HG03039 (cell line): ENCODE measurements at regions not wholly inside any gene's neighbourhood (a gene's known extent, or its start where the extent isn't known, plus 50 kb on each side); places are given as distances from the start of the nearest gene placed in this dataset.
"Not testable (repeated sequence)": the region's sequence is repeated elsewhere in the genome, so short reads cannot be mapped to it uniquely, and the experiment has no call there.

Experiments used
- ATAC-seq: cut with Tn5 transposase; IDR thresholded peaks from one replicate; pipeline ENCODE4 v1.9.1; 2021; ENCODE audit warnings: mild to moderate bottlenecking, moderate library complexity; ENCODE audit not compliant: unreplicated experiment

DNA sequence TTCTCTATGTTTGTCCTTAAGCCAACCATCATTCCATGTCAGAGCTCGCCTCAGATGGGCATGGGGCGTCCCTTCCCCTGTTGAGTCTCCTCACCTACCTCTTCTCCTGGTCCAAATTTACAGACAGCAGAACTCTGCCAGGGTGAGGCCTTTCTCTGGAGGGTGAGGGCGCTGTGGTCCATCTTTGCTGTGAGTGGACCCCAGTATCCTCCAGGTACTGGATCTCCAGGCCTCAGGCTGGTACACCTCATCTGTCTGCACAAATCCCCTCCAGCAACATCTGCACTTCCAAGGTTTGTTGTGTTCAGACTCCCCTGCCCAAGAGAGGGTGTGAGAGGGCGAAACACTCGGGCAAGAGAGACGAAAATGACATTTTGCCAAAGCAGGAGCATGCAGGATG lies 63.9 kb upstream of the EDAR start:
- ATAC-seq, result no peak

DNA sequence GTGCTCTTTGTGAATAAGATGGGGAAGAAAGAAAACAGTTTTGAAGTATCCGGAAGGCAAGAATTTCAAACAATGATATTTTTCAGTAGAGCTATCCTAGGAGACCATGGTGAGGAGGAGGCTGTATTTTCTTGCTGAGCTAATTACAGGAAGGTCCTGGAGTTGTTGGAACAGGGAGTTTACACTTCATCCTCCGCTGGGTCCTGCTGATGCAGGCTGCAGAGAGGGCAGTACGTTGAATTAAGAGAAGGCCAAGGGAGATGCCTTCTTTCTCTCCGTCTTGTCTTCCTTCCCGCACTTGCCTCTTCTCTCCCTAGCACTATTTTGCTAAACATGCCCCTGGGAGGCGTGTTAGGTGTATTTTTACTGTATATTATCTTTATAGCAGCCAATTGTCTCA lies 60.0 kb upstream of the EDAR start:
- no peak for ATAC-seq

DNA sequence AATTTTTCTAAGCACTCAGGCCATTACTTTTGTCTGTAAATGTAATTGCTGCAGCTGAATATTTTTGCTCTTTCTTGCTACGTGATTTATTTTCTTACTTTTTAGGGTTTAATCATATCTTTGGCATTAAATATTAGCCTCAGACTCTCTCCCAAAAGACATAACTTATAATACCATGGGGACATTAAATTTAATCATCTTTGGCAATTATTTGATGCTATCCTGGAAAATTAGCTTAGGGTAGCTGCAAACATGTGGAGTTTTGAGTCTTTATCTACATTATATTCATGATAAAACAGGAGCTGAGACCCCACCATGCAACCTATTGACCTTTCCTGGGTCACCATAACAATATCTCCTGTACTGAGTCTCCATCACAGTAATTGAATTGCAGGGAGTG lies 59.1 kb upstream of the EDAR start:
- ATAC-seq, result no peak

DNA sequence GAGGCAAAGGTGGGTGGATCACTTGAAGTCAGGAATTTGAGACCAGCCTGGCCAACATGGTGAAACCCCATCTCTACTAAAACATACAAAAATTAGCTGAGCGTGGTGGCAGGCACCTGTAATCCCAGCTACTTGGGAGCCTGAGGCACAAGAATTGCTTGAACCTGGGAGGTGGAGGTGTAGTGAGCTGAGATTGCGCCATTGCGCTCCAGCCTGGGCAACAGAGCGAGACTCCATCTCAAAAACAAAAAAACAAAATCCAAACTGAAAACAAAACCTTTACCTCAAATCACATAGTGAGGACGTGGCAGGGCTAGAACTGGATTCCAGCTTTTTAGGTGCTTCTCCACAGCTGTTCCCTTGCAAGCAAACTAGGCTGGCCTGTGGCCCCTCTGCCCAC lies 58.5 kb upstream of the EDAR start:
- ATAC-seq, result not testable (repeated sequence)

DNA sequence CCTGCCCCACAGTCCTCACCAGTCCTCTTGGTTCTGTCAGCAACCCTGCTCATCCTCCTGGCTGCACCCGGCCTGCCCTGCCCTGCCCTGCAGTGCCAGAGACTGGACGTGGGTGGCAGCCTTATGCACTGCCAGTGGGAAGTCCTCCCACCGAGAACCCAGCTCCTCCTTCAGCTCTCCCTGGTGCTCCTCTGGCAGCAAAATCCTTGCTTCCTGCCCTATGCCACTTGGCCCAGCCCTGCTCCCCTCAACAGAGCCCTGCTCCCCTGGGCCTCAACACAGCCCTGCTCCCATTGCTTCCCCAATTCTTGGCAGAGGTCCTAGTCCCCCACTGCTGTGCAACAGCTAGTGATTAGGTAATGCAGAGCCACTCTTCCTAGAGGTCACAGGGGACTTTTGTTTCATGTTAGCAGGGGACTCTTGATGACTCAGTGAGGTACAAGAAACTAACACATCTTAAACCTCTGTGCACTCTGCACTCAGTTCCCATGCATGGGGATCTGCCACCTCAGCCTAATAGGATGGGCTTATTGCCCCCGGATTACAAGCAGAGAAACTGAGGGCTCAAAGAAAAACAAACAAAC lies 58.0 kb upstream of the EDAR start:
- ATAC-seq, result peak; percentile 77

DNA sequence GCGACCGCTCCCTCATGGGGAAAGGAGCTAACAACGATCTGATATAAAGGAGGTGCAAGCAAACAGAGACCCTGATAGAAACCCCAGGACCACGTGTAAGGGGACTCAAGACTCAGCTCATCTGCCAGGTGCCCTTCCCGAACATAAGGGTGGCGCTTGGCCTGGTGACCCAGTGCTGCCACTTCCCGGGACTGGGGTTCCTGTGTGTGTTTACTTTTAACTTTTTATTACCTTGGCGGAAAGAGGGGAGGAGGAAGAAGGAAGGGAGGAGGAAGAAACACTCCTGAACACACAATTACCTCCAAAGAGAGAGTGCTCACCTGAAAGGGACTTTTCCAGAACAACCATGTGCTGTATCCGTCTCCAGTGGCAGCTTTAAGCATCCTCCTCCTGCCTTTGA lies 56.5 kb upstream of the EDAR start:
- ATAC-seq, result no peak

DNA sequence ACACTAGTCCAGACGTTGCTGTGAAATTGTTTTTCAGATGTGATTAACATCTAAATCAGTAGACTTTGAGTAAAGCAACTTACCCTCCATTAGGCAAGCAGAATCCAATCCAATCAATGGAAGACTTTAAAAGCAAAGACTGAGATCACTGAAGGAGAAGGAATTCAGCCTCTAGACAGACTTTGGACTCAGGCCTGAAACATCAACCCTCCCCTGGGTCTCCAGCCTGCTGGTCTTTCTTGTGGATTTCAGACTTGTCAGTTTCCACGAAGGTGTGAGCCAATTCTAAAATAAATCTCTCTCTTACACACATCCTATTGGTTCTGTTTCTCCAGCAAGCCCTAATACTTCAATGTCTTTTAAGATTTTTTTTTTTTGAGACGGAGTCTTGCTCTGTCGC lies 50.0 kb upstream of the EDAR start:
- ATAC-seq, result no peak
